ENCODE measurements at regions not wholly inside any gene's neighbourhood (a gene's known extent, or its start where the extent isn't known, plus 50 kb on each side); places are given as distances from the start of the nearest gene placed in this dataset.

GRCh38 chr6:164230259-164230658 lies 815.7 kb downstream of the QKI start:
- Histone ChIP-seq H3K79me2 (ENCODE audit: insufficient read depth, low read length) (no peaks in the 10 kb centered on the region), H2BK5ac (ENCODE audit: insufficient read length, low read length) (no peak overlapping the region), H2BK12ac (ENCODE audit: insufficient read length, low read depth, low read length) (no peak overlapping the region), H4K91ac (ENCODE audit: insufficient read length, low read depth, low read length) (no peak overlapping the region), H3K79me1 (ENCODE audit: insufficient read depth, low read depth, low read length, poor library complexity, severe bottlenecking) (no peaks in the 10 kb centered on the region), H3K23me2 (ENCODE audit: insufficient read length, low read depth, low read length, poor library complexity, severe bottlenecking) (no peaks in the 10 kb centered on the region), H4K8ac (replicated peaks; ENCODE audit: insufficient read length, low read depth, low read length) (no peak overlapping the region), H2AFZ (ENCODE audit: low read length) (no peak overlapping the region), H4K5ac (ENCODE audit: insufficient read length, low read depth, low read length) (no peak overlapping the region), H2AK5ac (ENCODE audit: insufficient read length, low read length) (no peak overlapping the region), H3K23ac (ENCODE audit: insufficient read length, low read depth, low read length) (no peak overlapping the region), H3K27me3 (ENCODE audit: insufficient read depth, low read length) (no peaks in the 10 kb centered on the region), H3K56ac (ENCODE audit: insufficient read length, low read depth, low read length) (no peak overlapping the region), H3K18ac (ENCODE audit: insufficient read length, low read depth, low read length) (no peak overlapping the region), H3K27ac (ENCODE audit: insufficient read length, low read depth, low read length) (no peak overlapping the region), H2BK20ac (ENCODE audit: low read depth, low read length, poor library complexity, severe bottlenecking) (no peak overlapping the region), H2BK15ac (ENCODE audit: low read depth, low read length) (no peak overlapping the region), H3K4me2 (ENCODE audit: insufficient read depth, insufficient read length, low read length) (no peak overlapping the region), H3K9me3 (ENCODE audit: control insufficient read depth, low read depth, low read length) (no peaks in the 10 kb centered on the region), H2BK120ac (ENCODE audit: low read depth, low read length, poor library complexity, severe bottlenecking) (no peak overlapping the region), H3K4me1 (ENCODE audit: insufficient read depth, low read length) (no peaks in the 10 kb centered on the region), H3K9ac (ENCODE audit: extremely low read depth, insufficient read length, low read length) (no peak overlapping the region), H4K20me1 (ENCODE audit: control insufficient read depth, insufficient read depth, insufficient read length) (no peaks in the 10 kb centered on the region), H3K4ac (ENCODE audit: low read depth, low read length) (no peak overlapping the region), H3K14ac (ENCODE audit: insufficient read depth, low read length) (no peak overlapping the region), H3T11ph (ENCODE audit: low read length) (no peak overlapping the region)
- TF ChIP-seq CTCF (conservative IDR thresholded peaks at IDR 0.05), result no peak
- no peak overlapping the region for H3K27ac Mint-ChIP-seq
- H3K4me3 Mint-ChIP-seq, result no peak overlapping the region
- peaks cover 8 to 9% of the 10 kb centered on the region in 2 experiments; a peak in 2 of 4 replicates for H3K4me1 Mint-ChIP-seq
- peaks cover 3 to 15% (median 4%) of the 10 kb centered on the region in 3 experiments; a peak in 5 of 7 replicates for H3K36me3 Mint-ChIP-seq (ENCODE audit: insufficient read depth in 1 of 3, low read depth in 3 of 3)
- peaks cover 6 to 17% of the 10 kb centered on the region in 2 experiments for H3K9me3 Mint-ChIP-seq
- no peaks in the 10 kb centered on the region for H3K27me3 Mint-ChIP-seq (ENCODE audit: low read depth)
- DNase-seq, result no peak
- no CpG with 5 or more reads among the region's 6 CpGs for WGBS (ENCODE audit: extremely low coverage, insufficient read length, low lambda C conversion rate)

Data from H9 (cell line).